NCI-H2029 (cell line): ENCODE measurements at regions not wholly inside any gene's neighbourhood (a gene's known extent, or its start where the extent isn't known, plus 50 kb on each side); places are given as distances from the start of the nearest gene placed in this dataset.
"Not testable (repeated sequence)": the region's sequence is repeated elsewhere in the genome, so short reads cannot be mapped to it uniquely, and the experiment has no call there.

Experiments used
- DNase-seq: peaks from one replicate; lab custom pipeline; 2025; lab: John Stamatoyannopoulos, UW

GRCh38 chr5:112472614-112473013 is 53.5 kb upstream of the EPB41L4A start:
- no peak for DNase-seq

GRCh38 chr5:112473989-112474388 is 54.9 kb upstream of the EPB41L4A start:
- no peak for DNase-seq

GRCh38 chr5:112475747-112476365 is 56.8 kb upstream of the EPB41L4A start:
- no peak for DNase-seq

DNA sequence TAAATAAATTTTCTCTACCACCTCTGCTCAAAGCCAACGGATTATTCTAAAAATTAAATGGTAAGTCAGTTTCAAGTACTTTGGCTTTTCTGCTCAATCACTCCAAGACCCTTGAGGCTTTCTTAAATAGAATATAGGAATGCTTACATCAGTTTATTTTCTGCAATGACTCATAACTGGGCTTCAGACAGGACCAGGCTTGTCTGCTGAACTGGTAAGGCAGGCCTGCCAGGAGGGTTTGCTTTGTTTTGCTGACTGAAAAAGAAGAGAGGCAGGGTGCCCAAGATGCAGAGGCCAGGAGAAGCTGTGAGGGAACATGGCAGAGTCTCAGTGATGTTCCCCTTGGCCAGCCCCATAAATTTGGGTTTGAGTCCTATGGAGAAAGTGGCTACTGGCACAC is 60.3 kb upstream of the EPB41L4A start:
- DNase-seq, result no peak

- DNase-seq, result no peak
Observed at GRCh38 chr5:112480501-112480900, 61.4 kb upstream of the EPB41L4A start.

- DNase-seq, result no peak
Observed at GRCh38 chr5:112483704-112484103, 64.6 kb upstream of the EPB41L4A start.

GRCh38 chr5:112485934-112486355 is 66.9 kb upstream of the EPB41L4A start:
- DNase-seq, result no peak

GRCh38 chr5:112491257-112491656 is 72.2 kb upstream of the EPB41L4A start:
- no peak for DNase-seq

GRCh38 chr5:112492291-112492690 is 73.2 kb upstream of the EPB41L4A start:
- DNase-seq, result no peak

DNA sequence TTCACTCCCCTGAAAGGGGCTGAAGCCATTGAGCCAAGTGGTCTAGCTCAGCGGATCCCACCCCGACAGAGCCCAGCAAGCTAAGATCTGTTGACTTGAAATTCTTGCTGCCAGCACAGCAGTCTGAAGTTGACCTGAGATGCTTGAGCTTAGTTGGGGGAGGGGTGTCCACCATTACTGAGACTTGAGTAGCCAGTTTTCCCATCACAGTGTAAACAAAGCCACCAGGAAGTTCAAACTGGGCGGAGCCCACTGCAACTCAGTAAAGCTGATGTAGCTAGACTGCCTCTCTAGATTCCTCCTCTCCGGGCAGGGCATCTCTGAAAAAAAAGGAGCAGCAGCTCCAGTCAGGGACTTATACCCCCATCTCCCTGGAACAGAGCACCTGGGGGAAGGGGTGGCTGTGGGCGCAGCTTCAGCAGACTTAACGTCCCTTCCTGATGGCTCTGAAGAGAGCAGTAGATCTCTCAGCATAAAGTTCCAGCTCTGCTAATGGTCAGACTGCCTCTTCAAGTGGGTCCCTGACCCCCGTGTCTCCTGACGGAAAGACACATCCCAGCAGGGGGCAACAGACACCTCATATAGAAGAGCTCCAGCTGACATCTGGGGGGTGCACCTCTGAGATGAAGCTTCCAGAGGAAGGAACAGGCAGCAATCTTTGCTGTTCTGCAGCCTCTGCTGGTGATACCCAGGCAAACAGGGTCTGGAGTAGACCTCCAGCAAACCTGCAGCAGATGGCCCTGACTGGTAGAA is 84.8 kb upstream of the EPB41L4A start:
- peak; percentile 19 for DNase-seq

DNA sequence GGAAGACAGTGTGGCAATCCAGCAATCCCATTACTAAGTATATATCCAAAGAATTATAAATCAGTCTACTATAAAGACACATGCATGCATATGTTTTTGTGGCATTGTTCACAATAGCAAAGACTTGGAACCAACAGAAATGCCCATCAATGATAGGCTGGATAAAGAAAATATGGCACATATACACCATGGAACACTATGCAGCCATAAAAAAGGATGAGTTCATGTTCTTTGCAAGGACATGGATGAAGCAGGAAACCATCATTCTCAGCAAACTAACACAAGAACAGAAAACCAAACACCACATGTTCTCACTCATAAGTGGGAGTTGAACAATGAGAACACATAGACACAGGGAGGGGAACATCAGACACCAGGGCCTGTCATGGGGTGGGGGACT is 90.0 kb upstream of the EPB41L4A start:
- not testable (repeated sequence) for DNase-seq

DNA sequence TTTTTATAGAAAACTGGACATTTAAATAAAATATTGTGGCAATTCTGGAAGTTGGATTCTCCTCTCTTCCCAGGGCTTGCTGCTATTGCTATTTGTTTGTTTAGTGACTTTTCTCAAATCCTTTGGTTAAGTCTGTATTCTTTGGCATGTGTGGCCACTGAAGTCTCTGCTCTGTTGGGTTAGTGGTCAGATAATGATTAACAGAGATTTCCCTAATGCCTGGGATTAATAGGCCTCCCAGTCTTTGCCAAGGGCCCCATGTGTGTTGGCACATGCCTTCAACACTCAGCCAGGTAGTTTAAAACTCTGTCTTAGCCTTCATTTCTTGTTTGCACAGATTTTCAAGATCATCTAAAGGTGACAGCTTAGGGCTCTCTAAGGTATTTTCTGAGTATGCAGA is 92.8 kb upstream of the EPB41L4A start:
- DNase-seq, result no peak

DNA sequence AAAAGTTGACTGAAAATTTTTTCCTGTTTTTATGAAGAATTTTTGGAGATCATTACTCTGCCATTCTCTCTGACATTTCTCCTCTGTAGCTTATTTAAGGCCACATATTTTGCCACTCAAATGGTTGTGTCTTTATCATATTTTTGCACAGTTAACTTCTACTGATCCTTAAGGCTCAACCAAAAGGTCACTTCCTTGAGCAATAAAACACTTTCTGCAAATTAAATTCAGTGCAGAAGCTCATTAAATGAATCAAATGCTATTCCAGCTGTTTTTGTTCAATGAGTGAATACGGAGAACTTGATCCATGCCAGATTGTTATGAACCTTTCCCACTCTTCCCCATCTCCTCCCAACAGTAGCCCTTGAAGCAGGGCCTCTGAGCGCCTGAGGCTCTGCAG is 93.8 kb upstream of the EPB41L4A start:
- DNase-seq, result no peak

GRCh38 chr5:112514111-112514510 is 95.0 kb upstream of the EPB41L4A start:
- DNase-seq, result no peak

DNA sequence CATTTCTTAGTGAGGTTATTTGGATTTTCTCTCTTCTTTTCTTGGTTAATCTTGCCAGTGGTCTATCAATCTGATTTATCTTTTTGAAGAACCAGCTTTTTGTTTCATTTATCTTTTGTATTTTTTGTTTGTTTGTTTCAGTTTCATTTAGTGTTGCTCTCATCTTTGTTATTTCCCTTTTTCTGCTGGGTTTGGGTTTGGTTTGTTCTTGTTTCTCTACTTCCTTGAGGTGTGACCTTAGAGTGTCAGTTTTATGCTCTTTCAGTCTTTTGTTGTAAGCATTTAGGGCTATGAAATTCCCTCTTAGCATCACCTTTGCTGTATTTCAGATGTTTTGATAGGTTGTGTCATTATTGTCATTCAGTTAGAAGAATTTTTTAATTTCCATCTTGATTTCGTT is 101.4 kb upstream of the EPB41L4A start:
- not testable (repeated sequence) for DNase-seq

GRCh38 chr5:112522891-112523673 is 104.0 kb upstream of the EPB41L4A start:
- not testable (repeated sequence) for DNase-seq

- DNase-seq, result not testable (repeated sequence)
Observed at GRCh38 chr5:112523674-112524263, 104.7 kb upstream of the EPB41L4A start.

- no peak for DNase-seq
Observed at GRCh38 chr5:112525217-112525616, 106.1 kb upstream of the EPB41L4A start.

GRCh38 chr5:112528928-112529327 is 109.9 kb upstream of the EPB41L4A start:
- no peak for DNase-seq

- DNase-seq, result peak; percentile 7
Observed at GRCh38 chr5:112529525-112529924, 110.4 kb upstream of the EPB41L4A start.

- DNase-seq, result no peak
Observed at GRCh38 chr5:112532654-112533360, 113.7 kb upstream of the EPB41L4A start.

GRCh38 chr5:112533362-112533761 is 114.3 kb upstream of the EPB41L4A start:
- DNase-seq, result no peak
